A549 (cell line): ENCODE measurements at regions not wholly inside any gene's neighbourhood (a gene's known extent, or its start where the extent isn't known, plus 50 kb on each side); places are given as distances from the start of the nearest gene placed in this dataset.

ENCODE experiments used
- CTCF ChIP-seq: fragments of >200 bp; sonication (Bioruptor Twin); formaldehyde crosslinking; IDR thresholded peaks from 3 replicates; pipeline ENCODE4 v1.5.1; 2016
- TF ChIP-seq, protein P1 (sequence below): IDR thresholded peaks from 2 replicates; pipeline ENCODE4 v1.6.1; 2012

DNA sequence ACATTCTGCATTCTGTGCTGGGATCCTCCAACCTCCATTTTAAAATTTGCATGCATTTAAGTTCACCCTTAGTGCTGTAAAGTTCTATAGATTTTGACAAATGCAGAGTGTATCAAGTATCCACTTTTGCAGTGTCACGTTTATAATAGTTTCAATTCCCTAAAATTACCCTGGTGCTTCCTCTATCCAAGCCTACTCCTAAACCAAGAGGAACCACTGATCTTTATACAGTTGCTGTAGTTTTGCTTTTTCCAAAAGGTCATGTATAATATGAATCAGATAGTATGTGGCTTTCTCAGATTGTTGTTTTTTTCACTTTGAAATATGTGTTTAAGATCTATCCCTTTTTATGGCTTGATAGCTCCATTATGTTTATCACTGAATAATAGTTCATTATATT lies 468.4 kb upstream of the CDH6 start:
- no peak for TF ChIP-seq CTCF
- TF ChIP-seq, protein P1, sequence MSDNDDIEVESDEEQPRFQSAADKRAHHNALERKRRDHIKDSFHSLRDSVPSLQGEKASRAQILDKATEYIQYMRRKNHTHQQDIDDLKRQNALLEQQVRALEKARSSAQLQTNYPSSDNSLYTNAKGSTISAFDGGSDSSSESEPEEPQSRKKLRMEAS = no peak
